GM12878 (cell line): ENCODE measurements at regions not wholly inside any gene's neighbourhood (a gene's known extent, or its start where the extent isn't known, plus 50 kb on each side); places are given as distances from the start of the nearest gene placed in this dataset.

Experiments used
- ATAC-seq: fragments of 200-7000 bp; cut with Tn5 transposase; 3 replicates; pipeline ENCODE4 v1.9.1; 2020; ENCODE audit warnings: mild to moderate bottlenecking, moderate library complexity
- BruUV-seq: library from RNA; stranded (reverse); fragments of 400-500 nt; replicated peaks from 2 replicates; lab custom pipeline; 2021; lab: Mats Ljungman, UMichigan
- CTCF ChIA-PET: fragments of 300-600 bp; sonication (Branson Sonifier 250); formaldehyde crosslinking; extraction: SDS; loops from one replicate; lab custom pipeline; 2021; ENCODE audit warnings: inconsistent platforms; lab: Yijun Ruan, JAX
- POLR2A ChIA-PET: fragments of 350-600 bp; formaldehyde crosslinking; extraction: SDS; loops from one replicate; lab custom pipeline; 2021; ENCODE audit warnings: inconsistent platforms; lab: Charles Lee
- RAD21 ChIA-PET: fragments of 300-600 bp; sonication (Branson Sonifier 250); formaldehyde crosslinking; loops from one replicate; lab custom pipeline; 2023; ENCODE audit warnings: antibody characterized with exemption; ENCODE audit not compliant: unreplicated experiment; lab: Charles Lee
- SMC1A ChIA-PET: fragments of 300-600 bp; sonication (Branson Sonifier 250); formaldehyde crosslinking; loops from one replicate; lab custom pipeline; 2023; ENCODE audit not compliant: unreplicated experiment, uncharacterized antibody; lab: Charles Lee
- DNase-seq: peaks from one replicate; pipeline ENCODE4 v3.0.0-alpha.2; 2011; ENCODE audit warnings: low read depth, low spot score
- FAIRE-seq: peaks from 3 replicates; lab custom pipeline; 2011; peaks lifted over from hg19 to GRCh38; lab: Jason Lieb, UNC
- H2AFZ ChIP-seq: 2 replicates; pipeline ENCODE4 v1.6.0; 2011; ENCODE audit warnings: low read depth, low read length, control low read depth; ENCODE audit not compliant: control insufficient read depth
- H3K27ac ChIP-seq: 2 replicates; pipeline ENCODE4 v1.5.1; 2011; ENCODE audit warnings: control low read depth; ENCODE audit not compliant: control insufficient read depth, insufficient read depth
- H3K27me3 ChIP-seq, 2 experiments: replicated peaks in 1 of 2; 2 replicates each; pipeline versions ENCODE4 v1.6.0 to v1.6.1; 2011; ENCODE audit warnings: low read length in 1 of 2; ENCODE audit not compliant: control insufficient read depth in 2 of 2, insufficient read depth in 2 of 2
- H3K36me3 ChIP-seq, 2 experiments: 2 replicates each; pipeline ENCODE4 v1.5.1; 2011; ENCODE audit warnings: low read length in 1 of 2; ENCODE audit not compliant: control insufficient read depth in 2 of 2, insufficient read depth in 2 of 2
- H3K4me1 ChIP-seq: 2 replicates; pipeline ENCODE4 v1.6.1; 2011; ENCODE audit warnings: mild to moderate bottlenecking, low read length, moderate library complexity, mixed read lengths; ENCODE audit not compliant: control insufficient read depth, insufficient read depth
- H3K4me2 ChIP-seq: 2 replicates; pipeline ENCODE4 v1.6.0; 2011; ENCODE audit warnings: control low read depth; ENCODE audit not compliant: control insufficient read depth, insufficient read depth
- H3K4me3 ChIP-seq: fragments of 200-600 bp; sonication (generic); 2 replicates; pipeline ENCODE4 v1.5.1; 2016
- H3K79me2 ChIP-seq: 2 replicates; pipeline ENCODE4 v1.6.0; 2011; ENCODE audit warnings: low read length; ENCODE audit not compliant: control insufficient read depth, insufficient read depth
- H3K9ac ChIP-seq: 2 replicates; pipeline ENCODE4 v1.8.0; 2011; ENCODE audit warnings: low read length, control low read depth, mixed read lengths; ENCODE audit not compliant: control insufficient read depth, insufficient read depth
- H3K9me3 ChIP-seq: replicated peaks from 3 replicates; pipeline ENCODE4 v1.5.1; 2011; ENCODE audit warnings: mild to moderate bottlenecking, low read length; ENCODE audit not compliant: control insufficient read depth, insufficient read depth
- H4K20me1 ChIP-seq: 2 replicates; pipeline ENCODE4 v1.6.0; 2011; ENCODE audit not compliant: control insufficient read depth, insufficient read depth
- BRCA1 ChIP-seq: IDR thresholded peaks from 2 replicates; pipeline ENCODE4 v1.6.1; 2011; ENCODE audit warnings: low read depth, low read length, improper control_type of control experiment
- CBFB ChIP-seq: IDR thresholded peaks from 2 replicates; pipeline ENCODE4 v1.6.1; 2016; ENCODE audit warnings: antibody characterized with exemption, low read depth
- CEBPB ChIP-seq, 2 experiments: fragments of 150-350 bp in 1 of 2; IDR thresholded peaks; 2 replicates each; pipeline ENCODE4 v1.6.1; 2012 to 2014; ENCODE audit warnings: low read depth in 2 of 2, low read length in 2 of 2, borderline replicate concordance in 1 of 2, inconsistent platforms in 1 of 2
- EED ChIP-seq: sonication (generic); IDR thresholded peaks from 2 replicates; pipeline ENCODE4 v1.6.1; 2016; ENCODE audit warnings: antibody characterized with exemption, low read depth
- EGR1 ChIP-seq, 2 experiments: IDR thresholded peaks; 1 replicate in 1 of 2; 2 replicates in 1 of 2; pipeline ENCODE4 v1.6.1; 2011 to 2012; ENCODE audit warnings: low read depth in 2 of 2, low read length in 2 of 2, borderline replicate concordance in 1 of 2, mild to moderate bottlenecking in 1 of 2, moderate library complexity in 1 of 2
- ETV6 ChIP-seq, 2 experiments: fragments of 450-650 bp in 1 of 2; IDR thresholded peaks in 1 of 2; conservative IDR thresholded peaks in 1 of 2; 2 replicates each; pipeline ENCODE4 v1.6.1; 2014; ENCODE audit warnings: antibody characterized with exemption in 1 of 2, borderline replicate concordance in 1 of 2, low read depth in 1 of 2, mild to moderate bottlenecking in 1 of 2, moderate library complexity in 1 of 2
- MTA2 ChIP-seq: fragments of 450-650 bp; IDR thresholded peaks from 2 replicates; pipeline ENCODE4 v1.6.1; 2016; ENCODE audit warnings: low read depth, mild to moderate bottlenecking, moderate library complexity
- POU2F2 ChIP-seq: IDR thresholded peaks from 3 replicates; pipeline ENCODE4 v1.6.1; 2011; ENCODE audit warnings: low read depth, mild to moderate bottlenecking, low read length, borderline replicate concordance
- RFX5 ChIP-seq: IDR thresholded peaks from 2 replicates; pipeline ENCODE4 v1.6.1; 2011; ENCODE audit warnings: low read depth, low read length, improper control_type of control experiment
- ZNF622 ChIP-seq: fragments of 450-650 bp; IDR thresholded peaks from 2 replicates; pipeline ENCODE4 v1.6.1; 2017; ENCODE audit warnings: mild to moderate bottlenecking, inconsistent platforms
- WGBS: methylation state at CpG from one replicate; pipeline ENCODE4 v1.1.6; 2016; ENCODE audit warnings: low lambda C conversion rate; ENCODE audit not compliant: insufficient replicate concordance, insufficient coverage; ENCODE audit errors: missing lambda C conversion rate; 5-methylcytosine and 5-hydroxymethylcytosine counted together
- in situ Hi-C: fragments of 300-500 bp; cut with MboI; formaldehyde crosslinking; loops from 9 replicates; pipeline ENCODE4 v1.14.3; 2018; ENCODE audit warnings: mixed read lengths
- intact Hi-C: fragments of 100-400 bp; cut with micrococcal nuclease; formaldehyde crosslinking; loops from one replicate; pipeline ENCODE4 v1.14.2; 2022; ENCODE audit not compliant: unreplicated experiment
- TF ChIP-seq, protein P1 (sequence below): fragments of 450-650 bp; IDR thresholded peaks from 2 replicates; pipeline ENCODE4 v1.6.1; 2017; ENCODE audit warnings: mild to moderate bottlenecking, moderate library complexity
- TF ChIP-seq, protein P2 (sequence below): IDR thresholded peaks from 2 replicates; pipeline ENCODE4 v1.6.1; 2012; ENCODE audit warnings: improper control_type of control experiment, low read depth, low read length; ENCODE audit not compliant: insufficient replicate concordance
- TF ChIP-seq, protein P3 (sequence below): IDR thresholded peaks from 2 replicates; pipeline ENCODE4 v1.6.1; 2011; ENCODE audit warnings: borderline replicate concordance, low read depth, mild to moderate bottlenecking, moderate library complexity, mixed read lengths, low read length; ENCODE audit not compliant: insufficient read depth; ENCODE audit errors: extremely low read length

DNA sequence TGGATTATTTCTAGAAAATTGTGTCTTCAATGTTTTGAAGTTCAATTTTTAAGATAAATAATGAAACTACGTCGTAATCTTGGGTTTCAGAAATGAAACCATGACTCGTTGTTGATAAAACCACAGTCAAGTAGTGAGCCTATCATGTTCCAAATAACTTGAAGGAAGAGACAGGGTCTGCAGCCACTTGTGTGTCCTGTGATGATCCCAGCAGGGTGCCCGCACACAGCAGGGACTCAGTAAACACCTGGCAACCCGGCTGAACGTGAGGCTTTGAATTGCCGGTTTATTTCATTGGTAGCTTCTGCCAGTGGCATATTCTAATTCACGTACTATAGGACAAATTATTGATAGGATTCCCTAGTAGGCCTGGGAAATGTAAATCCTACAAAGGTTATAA lies 679.6 kb downstream of the IRX1 start:
- H3K4me2 ChIP-seq = no peak overlapping the region
- no peak overlapping the region for H2AFZ ChIP-seq
- no peaks in the 10 kb centered on the region for H3K27me3 ChIP-seq
- 34% methylated on average over 8 of the region's 8 CpGs for WGBS
- H3K4me3 ChIP-seq = no peak overlapping the region
- POLR2A ChIA-PET = no interaction called here
- FAIRE-seq (no peak), DNase-seq (no peak), ATAC-seq (no peak)
- no peaks in the 10 kb centered on the region; the same call in 2 of the 3 replicates for H3K9me3 ChIP-seq
- no peaks in the 10 kb centered on the region for H3K79me2 ChIP-seq
- H3K36me3 ChIP-seq = no peaks in the 10 kb centered on the region
- H3K9ac ChIP-seq = no peak overlapping the region
- no TSS peak for BruUV-seq
- RAD21 ChIA-PET = no interaction called here
- intact Hi-C loops (no loop called here), in situ Hi-C loops (no loop called here)
- no peaks in the 10 kb centered on the region for H3K4me1 ChIP-seq
- SMC1A ChIA-PET = no interaction called here
- H3K27ac ChIP-seq = no peak overlapping the region
- CTCF ChIA-PET = no interaction called here
- H4K20me1 ChIP-seq = no peaks in the 10 kb centered on the region
- no peak for TF ChIP-seq MTA2
- TF ChIP-seq EGR1 (IDR thresholded peaks at IDR 0.05; ENCODE audit: borderline replicate concordance in 1 of 2, low read depth in 2 of 2, low read length in 2 of 2) = no peak
- no peak for TF ChIP-seq RFX5
- TF ChIP-seq, protein P1, sequence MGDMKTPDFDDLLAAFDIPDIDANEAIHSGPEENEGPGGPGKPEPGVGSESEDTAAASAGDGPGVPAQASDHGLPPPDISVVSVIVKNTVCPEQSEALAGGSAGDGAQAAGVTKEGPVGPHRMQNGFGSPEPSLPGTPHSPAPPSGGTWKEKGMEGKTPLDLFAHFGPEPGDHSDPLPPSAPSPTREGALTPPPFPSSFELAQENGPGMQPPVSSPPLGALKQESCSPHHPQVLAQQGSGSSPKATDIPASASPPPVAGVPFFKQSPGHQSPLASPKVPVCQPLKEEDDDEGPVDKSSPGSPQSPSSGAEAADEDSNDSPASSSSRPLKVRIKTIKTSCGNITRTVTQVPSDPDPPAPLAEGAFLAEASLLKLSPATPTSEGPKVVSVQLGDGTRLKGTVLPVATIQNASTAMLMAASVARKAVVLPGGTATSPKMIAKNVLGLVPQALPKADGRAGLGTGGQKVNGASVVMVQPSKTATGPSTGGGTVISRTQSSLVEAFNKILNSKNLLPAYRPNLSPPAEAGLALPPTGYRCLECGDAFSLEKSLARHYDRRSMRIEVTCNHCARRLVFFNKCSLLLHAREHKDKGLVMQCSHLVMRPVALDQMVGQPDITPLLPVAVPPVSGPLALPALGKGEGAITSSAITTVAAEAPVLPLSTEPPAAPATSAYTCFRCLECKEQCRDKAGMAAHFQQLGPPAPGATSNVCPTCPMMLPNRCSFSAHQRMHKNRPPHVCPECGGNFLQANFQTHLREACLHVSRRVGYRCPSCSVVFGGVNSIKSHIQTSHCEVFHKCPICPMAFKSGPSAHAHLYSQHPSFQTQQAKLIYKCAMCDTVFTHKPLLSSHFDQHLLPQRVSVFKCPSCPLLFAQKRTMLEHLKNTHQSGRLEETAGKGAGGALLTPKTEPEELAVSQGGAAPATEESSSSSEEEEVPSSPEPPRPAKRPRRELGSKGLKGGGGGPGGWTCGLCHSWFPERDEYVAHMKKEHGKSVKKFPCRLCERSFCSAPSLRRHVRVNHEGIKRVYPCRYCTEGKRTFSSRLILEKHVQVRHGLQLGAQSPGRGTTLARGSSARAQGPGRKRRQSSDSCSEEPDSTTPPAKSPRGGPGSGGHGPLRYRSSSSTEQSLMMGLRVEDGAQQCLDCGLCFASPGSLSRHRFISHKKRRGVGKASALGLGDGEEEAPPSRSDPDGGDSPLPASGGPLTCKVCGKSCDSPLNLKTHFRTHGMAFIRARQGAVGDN = no peak
- TF ChIP-seq ZNF622 = no peak
- no peak for TF ChIP-seq POU2F2
- TF ChIP-seq, protein P2, sequence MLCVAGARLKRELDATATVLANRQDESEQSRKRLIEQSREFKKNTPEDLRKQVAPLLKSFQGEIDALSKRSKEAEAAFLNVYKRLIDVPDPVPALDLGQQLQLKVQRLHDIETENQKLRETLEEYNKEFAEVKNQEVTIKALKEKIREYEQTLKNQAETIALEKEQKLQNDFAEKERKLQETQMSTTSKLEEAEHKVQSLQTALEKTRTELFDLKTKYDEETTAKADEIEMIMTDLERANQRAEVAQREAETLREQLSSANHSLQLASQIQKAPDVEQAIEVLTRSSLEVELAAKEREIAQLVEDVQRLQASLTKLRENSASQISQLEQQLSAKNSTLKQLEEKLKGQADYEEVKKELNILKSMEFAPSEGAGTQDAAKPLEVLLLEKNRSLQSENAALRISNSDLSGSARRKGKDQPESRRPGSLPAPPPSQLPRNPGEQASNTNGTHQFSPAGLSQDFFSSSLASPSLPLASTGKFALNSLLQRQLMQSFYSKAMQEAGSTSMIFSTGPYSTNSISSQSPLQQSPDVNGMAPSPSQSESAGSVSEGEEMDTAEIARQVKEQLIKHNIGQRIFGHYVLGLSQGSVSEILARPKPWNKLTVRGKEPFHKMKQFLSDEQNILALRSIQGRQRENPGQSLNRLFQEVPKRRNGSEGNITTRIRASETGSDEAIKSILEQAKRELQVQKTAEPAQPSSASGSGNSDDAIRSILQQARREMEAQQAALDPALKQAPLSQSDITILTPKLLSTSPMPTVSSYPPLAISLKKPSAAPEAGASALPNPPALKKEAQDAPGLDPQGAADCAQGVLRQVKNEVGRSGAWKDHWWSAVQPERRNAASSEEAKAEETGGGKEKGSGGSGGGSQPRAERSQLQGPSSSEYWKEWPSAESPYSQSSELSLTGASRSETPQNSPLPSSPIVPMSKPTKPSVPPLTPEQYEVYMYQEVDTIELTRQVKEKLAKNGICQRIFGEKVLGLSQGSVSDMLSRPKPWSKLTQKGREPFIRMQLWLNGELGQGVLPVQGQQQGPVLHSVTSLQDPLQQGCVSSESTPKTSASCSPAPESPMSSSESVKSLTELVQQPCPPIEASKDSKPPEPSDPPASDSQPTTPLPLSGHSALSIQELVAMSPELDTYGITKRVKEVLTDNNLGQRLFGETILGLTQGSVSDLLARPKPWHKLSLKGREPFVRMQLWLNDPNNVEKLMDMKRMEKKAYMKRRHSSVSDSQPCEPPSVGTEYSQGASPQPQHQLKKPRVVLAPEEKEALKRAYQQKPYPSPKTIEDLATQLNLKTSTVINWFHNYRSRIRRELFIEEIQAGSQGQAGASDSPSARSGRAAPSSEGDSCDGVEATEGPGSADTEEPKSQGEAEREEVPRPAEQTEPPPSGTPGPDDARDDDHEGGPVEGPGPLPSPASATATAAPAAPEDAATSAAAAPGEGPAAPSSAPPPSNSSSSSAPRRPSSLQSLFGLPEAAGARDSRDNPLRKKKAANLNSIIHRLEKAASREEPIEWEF = no peak
- no peak for TF ChIP-seq EED
- TF ChIP-seq, protein P3, sequence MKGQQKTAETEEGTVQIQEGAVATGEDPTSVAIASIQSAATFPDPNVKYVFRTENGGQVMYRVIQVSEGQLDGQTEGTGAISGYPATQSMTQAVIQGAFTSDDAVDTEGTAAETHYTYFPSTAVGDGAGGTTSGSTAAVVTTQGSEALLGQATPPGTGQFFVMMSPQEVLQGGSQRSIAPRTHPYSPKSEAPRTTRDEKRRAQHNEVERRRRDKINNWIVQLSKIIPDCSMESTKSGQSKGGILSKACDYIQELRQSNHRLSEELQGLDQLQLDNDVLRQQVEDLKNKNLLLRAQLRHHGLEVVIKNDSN = no peak
- TF ChIP-seq BRCA1 = no peak
- TF ChIP-seq CEBPB (IDR thresholded peaks at IDR 0.05; ENCODE audit: borderline replicate concordance in 1 of 2, low read depth in 2 of 2, low read length in 2 of 2) = no peak
- no peak for TF ChIP-seq CBFB
- no peak for TF ChIP-seq ETV6 (conservative IDR thresholded peaks at IDR 0.05 in 1 of 2, IDR thresholded peaks at IDR 0.05 in 1 of 2; ENCODE audit: borderline replicate concordance in 1 of 2, low read depth in 1 of 2)
